Activated naive CD8-positive, alpha-beta T cell (primary cell): ENCODE measurements at regions not wholly inside any gene's neighbourhood (a gene's known extent, or its start where the extent isn't known, plus 50 kb on each side); places are given as distances from the start of the nearest gene placed in this dataset.
"Not testable (repeated sequence)": the region's sequence is repeated elsewhere in the genome, so short reads cannot be mapped to it uniquely, and the experiment has no call there.

Source experiments
- H3K27ac Mint-ChIP-seq: one replicate; pipeline ENCODE4 v1.8.0; 2021; ENCODE audit warnings: mixed read lengths
- H3K27me3 Mint-ChIP-seq: one replicate; pipeline ENCODE4 v1.8.0; 2021; ENCODE audit warnings: mixed read lengths
- H3K36me3 Mint-ChIP-seq: one replicate; pipeline ENCODE4 v1.8.0; 2021; ENCODE audit warnings: mixed read lengths
- H3K4me1 Mint-ChIP-seq: one replicate; pipeline ENCODE4 v1.8.0; 2021; ENCODE audit warnings: low read depth, mixed read lengths
- H3K4me3 Mint-ChIP-seq: one replicate; pipeline ENCODE4 v1.8.0; 2021; ENCODE audit warnings: mild to moderate bottlenecking, mixed read lengths
- H3K9me3 Mint-ChIP-seq: one replicate; pipeline ENCODE4 v1.8.0; 2021; ENCODE audit warnings: low read depth, mixed read lengths

DNA sequence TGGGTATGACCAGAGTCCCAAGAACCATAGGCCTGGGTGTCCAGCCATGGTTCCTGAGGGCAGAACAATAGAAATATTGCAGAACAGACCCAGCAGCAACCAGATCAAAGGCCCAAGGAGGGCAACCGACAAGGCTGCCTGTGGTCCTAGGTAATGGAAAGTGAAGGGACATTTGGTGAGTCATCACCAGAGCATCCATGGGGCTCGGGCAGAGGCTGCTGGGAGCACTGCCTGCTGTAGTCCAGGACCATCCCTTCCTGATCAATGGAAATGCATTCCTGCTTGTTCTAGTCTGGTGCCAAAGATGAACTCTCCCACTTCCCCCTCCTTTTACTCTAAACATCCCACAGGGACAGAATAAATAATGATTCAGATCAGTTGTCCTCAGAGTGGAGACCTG is 172.8 kb upstream of the CACNA1E start:
- no peak overlapping the region for H3K4me3 Mint-ChIP-seq
- no peak overlapping the region for H3K27ac Mint-ChIP-seq
- peaks cover 11% of the 10 kb centered on the region for H3K27me3 Mint-ChIP-seq
- no peaks in the 10 kb centered on the region for H3K9me3 Mint-ChIP-seq
- peaks cover 9% of the 10 kb centered on the region for H3K4me1 Mint-ChIP-seq
- H3K36me3 Mint-ChIP-seq: no peaks in the 10 kb centered on the region

DNA sequence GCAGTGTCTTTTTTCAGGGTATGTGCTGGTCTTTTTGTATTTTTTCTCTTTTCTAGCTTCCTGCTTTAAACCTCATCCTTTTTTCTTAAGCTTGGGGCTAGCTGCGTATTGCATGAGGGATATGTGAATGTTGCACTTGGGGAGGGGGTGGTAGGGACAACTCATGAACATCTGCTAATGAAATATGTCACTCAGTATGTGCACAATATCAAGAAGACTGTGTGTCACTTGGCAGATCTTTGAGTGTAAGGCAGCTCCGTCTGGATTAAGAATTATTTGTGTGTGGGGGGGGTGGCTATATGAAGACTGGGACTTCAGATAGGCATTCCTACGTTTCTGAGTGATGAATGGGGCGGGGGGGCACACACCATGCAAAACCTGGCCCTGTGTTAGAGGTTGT is 170.4 kb upstream of the CACNA1E start:
- H3K4me3 Mint-ChIP-seq: no peak overlapping the region
- H3K27ac Mint-ChIP-seq: no peak overlapping the region

GRCh38 chr1:181313466-181313865 is 169.9 kb upstream of the CACNA1E start:
- Mint-ChIP-seq H3K36me3 (no peaks in the 10 kb centered on the region), H3K9me3 (no peaks in the 10 kb centered on the region), H3K27ac (no peak overlapping the region), H3K27me3 (peaks cover 16% of the 10 kb centered on the region), H3K4me1 (peaks cover 19% of the 10 kb centered on the region), H3K4me3 (no peak overlapping the region)

More for the DNA sequence above, 170.4 kb upstream of the CACNA1E start:
- H3K4me1 Mint-ChIP-seq: peaks cover 16% of the 10 kb centered on the region
- no peaks in the 10 kb centered on the region for H3K9me3 Mint-ChIP-seq
- H3K27me3 Mint-ChIP-seq: peaks cover 15% of the 10 kb centered on the region
- no peaks in the 10 kb centered on the region for H3K36me3 Mint-ChIP-seq

GRCh38 chr1:181314010-181314409 is 169.3 kb upstream of the CACNA1E start:
- no peaks in the 10 kb centered on the region for H3K36me3 Mint-ChIP-seq

GRCh38 chr1:181314959-181315358 is 168.4 kb upstream of the CACNA1E start:
- H3K27me3 Mint-ChIP-seq: peaks cover 20% of the 10 kb centered on the region
- no peaks in the 10 kb centered on the region for H3K9me3 Mint-ChIP-seq
- H3K4me1 Mint-ChIP-seq: peaks cover 27% of the 10 kb centered on the region
- H3K4me3 Mint-ChIP-seq: no peak overlapping the region
- H3K27ac Mint-ChIP-seq: no peak overlapping the region
- no peaks in the 10 kb centered on the region for H3K36me3 Mint-ChIP-seq

More at GRCh38 chr1:181314010-181314409, 169.3 kb upstream of the CACNA1E start:
- Mint-ChIP-seq H3K4me1 (peaks cover 25% of the 10 kb centered on the region), H3K27me3 (peaks cover 19% of the 10 kb centered on the region), H3K27ac (no peak overlapping the region), H3K4me3 (no peak overlapping the region), H3K9me3 (no peaks in the 10 kb centered on the region)

DNA sequence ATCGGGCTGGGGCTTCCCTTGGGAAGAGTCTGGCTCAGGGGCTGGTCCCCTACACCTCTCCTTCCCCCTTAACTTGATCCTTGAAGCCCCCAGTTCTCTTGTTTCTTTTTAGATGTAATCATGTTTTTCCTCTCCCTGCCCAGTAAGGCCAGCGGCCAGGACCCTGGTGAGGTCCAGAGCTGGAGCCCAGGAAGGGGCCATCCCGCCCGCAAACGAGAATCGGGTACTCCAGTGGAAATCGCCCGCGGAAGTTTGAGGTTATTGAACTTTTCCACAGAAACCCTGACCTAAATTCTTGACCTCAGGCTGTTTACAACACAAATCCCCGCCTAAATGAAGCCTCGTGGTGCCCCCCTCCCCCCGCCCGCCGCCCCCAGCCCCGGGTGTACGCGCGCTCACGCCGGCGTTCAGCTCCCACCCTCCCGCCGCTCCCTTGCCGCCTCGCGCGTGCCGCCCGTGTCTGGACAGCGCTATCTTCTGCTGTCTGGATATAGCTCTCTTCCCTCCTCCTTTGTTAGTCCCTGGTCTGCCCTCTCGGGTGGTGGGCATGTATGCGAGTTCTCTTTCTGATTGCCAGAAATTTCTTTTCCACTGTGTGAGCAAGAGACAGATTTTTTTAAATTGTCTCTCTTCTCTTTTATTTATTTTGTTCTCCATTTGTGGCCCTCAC is 165.9 kb upstream of the CACNA1E start:
- Mint-ChIP-seq H3K4me1 (peaks cover 27% of the 10 kb centered on the region), H3K27ac (no peak overlapping the region), H3K4me3 (peak overlapping the region; percentile 84), H3K9me3 (no peaks in the 10 kb centered on the region), H3K27me3 (peaks cover 17% of the 10 kb centered on the region), H3K36me3 (no peaks in the 10 kb centered on the region)

GRCh38 chr1:181318022-181318857 is 165.1 kb upstream of the CACNA1E start:
- Mint-ChIP-seq H3K27ac (peak overlapping the region; percentile 46), H3K9me3 (no peaks in the 10 kb centered on the region), H3K4me3 (peak overlapping the region; percentile 84), H3K36me3 (no peaks in the 10 kb centered on the region), H3K27me3 (peaks cover 12% of the 10 kb centered on the region), H3K4me1 (peaks cover 27% of the 10 kb centered on the region)

DNA sequence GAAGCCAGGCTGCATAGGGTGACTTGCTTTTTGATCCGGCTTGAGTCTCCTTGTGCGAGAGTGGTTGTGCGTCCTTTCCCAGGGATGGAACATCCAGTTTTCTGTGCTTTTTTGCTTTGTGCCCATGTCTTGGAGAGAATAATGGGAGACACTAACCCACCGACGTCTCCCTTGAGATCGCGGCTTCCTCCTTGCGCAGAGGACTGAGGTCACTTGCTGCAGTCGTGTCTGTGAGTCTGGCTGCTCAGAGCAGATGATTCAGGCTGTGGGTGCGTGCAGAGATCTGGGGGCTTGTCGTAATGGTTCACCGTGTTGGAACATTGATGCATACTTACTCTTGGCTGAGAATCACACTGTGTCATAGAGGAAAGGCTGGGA is 164.5 kb upstream of the CACNA1E start:
- Mint-ChIP-seq H3K4me1 (peaks cover 27% of the 10 kb centered on the region), H3K4me3 (peak overlapping the region; percentile 84), H3K36me3 (no peaks in the 10 kb centered on the region), H3K27ac (peak overlapping the region; percentile 46), H3K9me3 (no peaks in the 10 kb centered on the region), H3K27me3 (peaks cover 12% of the 10 kb centered on the region)

GRCh38 chr1:181319907-181320306 is 163.4 kb upstream of the CACNA1E start:
- H3K4me1 Mint-ChIP-seq: peaks cover 30% of the 10 kb centered on the region
- no peaks in the 10 kb centered on the region for H3K36me3 Mint-ChIP-seq
- no peaks in the 10 kb centered on the region for H3K9me3 Mint-ChIP-seq
- H3K27ac Mint-ChIP-seq: no peak overlapping the region
- no peak overlapping the region for H3K4me3 Mint-ChIP-seq
- H3K27me3 Mint-ChIP-seq: peaks cover 12% of the 10 kb centered on the region

DNA sequence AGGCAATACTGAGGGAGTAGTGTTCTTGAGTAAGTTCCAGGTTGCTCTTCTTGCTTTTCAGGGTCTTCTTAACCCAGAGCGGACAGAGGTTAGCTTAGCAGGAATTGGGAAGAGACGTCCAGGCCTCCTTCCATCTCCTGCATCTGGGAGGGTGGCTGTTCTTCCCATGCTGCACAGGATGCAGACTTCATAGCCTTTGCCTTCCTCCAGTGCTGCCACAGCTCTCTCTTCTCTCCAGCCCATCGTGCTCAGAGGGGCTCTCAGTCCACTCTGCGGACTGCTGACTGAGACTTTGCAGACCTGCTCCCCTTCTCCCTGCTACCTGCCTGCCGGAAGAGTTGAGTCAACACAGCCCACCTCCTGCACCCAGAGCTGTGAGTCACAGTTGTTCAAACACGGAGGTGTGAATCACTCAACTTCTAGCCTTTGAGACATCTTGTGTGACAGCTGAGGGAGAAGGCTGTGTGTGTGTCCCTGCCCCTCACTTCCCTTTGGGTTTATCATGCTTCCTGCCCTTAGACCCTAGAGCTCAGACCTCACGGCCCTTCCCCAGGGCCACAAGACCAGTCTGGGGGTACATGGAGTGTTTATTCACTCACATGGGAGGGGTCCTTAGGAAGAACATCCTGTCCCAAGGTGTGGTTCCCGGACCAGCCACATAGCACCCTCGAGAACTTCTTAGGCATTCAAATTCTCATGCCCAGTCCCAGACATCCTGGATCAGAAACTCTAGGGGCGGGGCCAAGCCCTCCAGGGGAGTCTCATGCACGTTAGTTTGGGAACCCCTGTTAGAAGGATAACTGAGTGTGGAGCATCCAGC is 158.3 kb upstream of the CACNA1E start:
- no peaks in the 10 kb centered on the region for H3K9me3 Mint-ChIP-seq
- no peaks in the 10 kb centered on the region for H3K36me3 Mint-ChIP-seq
- H3K27ac Mint-ChIP-seq: peak overlapping the region; percentile 66
- H3K4me3 Mint-ChIP-seq: peak overlapping the region; percentile 17
- H3K4me1 Mint-ChIP-seq: peaks cover 25% of the 10 kb centered on the region
- H3K27me3 Mint-ChIP-seq: no peaks in the 10 kb centered on the region

- not testable (repeated sequence) for H3K9me3 Mint-ChIP-seq, H3K36me3 Mint-ChIP-seq, H3K4me3 Mint-ChIP-seq, H3K27me3 Mint-ChIP-seq
- H3K27ac Mint-ChIP-seq: peak overlapping the region; percentile 16
- H3K4me1 Mint-ChIP-seq: peaks cover 25% of the 10 kb centered on the region
Measured at GRCh38 chr1:181325765-181326164, 157.6 kb upstream of the CACNA1E start.

- H3K4me3 Mint-ChIP-seq: no peak overlapping the region
- H3K27ac Mint-ChIP-seq: no peak overlapping the region
- H3K27me3 Mint-ChIP-seq: no peaks in the 10 kb centered on the region
- H3K9me3 Mint-ChIP-seq: no peaks in the 10 kb centered on the region
- peaks cover 25% of the 10 kb centered on the region for H3K4me1 Mint-ChIP-seq
- no peaks in the 10 kb centered on the region for H3K36me3 Mint-ChIP-seq
Measured at GRCh38 chr1:181326348-181326747, 157.0 kb upstream of the CACNA1E start.

GRCh38 chr1:181327796-181328195 is 155.5 kb upstream of the CACNA1E start:
- Mint-ChIP-seq H3K4me3 (no peak overlapping the region), H3K9me3 (no peaks in the 10 kb centered on the region), H3K4me1 (peaks cover 25% of the 10 kb centered on the region), H3K27me3 (no peaks in the 10 kb centered on the region), H3K27ac (peak overlapping the region; percentile 13), H3K36me3 (no peaks in the 10 kb centered on the region)

GRCh38 chr1:181334724-181335123 is 148.6 kb upstream of the CACNA1E start:
- Mint-ChIP-seq H3K36me3 (no peaks in the 10 kb centered on the region), H3K27ac (no peak overlapping the region), H3K27me3 (no peaks in the 10 kb centered on the region), H3K4me3 (no peak overlapping the region), H3K9me3 (peaks cover 3% of the 10 kb centered on the region), H3K4me1 (no peaks in the 10 kb centered on the region)

DNA sequence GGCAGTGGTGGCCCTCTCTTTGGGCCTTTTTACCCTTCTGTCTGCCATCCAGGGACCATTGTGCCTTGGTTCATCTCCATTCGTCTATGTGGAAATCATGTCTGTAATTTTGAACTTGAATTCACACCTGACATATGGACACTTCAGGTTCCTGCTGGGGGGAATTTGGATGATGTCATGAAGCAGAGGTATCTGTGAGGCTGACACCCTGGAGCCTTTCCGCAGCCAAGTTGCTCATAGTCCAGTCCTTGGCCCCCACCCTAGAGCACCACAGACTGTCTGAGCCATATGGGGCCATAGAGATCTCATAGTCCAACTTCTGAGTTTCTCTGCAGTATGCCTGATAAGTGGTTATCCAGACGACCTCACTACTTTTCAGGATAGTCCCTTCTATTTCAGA is 147.7 kb upstream of the CACNA1E start:
- Mint-ChIP-seq H3K9me3 (peaks cover 3% of the 10 kb centered on the region), H3K27me3 (no peaks in the 10 kb centered on the region), H3K36me3 (no peaks in the 10 kb centered on the region), H3K4me3 (no peak overlapping the region), H3K4me1 (no peaks in the 10 kb centered on the region), H3K27ac (no peak overlapping the region)
